ENCODE measurements at regions not wholly inside any gene's neighbourhood (a gene's known extent, or its start where the extent isn't known, plus 50 kb on each side); places are given as distances from the start of the nearest gene placed in this dataset.
"Not testable (repeated sequence)": the region's sequence is repeated elsewhere in the genome, so short reads cannot be mapped to it uniquely, and the experiment has no call there.

DNA sequence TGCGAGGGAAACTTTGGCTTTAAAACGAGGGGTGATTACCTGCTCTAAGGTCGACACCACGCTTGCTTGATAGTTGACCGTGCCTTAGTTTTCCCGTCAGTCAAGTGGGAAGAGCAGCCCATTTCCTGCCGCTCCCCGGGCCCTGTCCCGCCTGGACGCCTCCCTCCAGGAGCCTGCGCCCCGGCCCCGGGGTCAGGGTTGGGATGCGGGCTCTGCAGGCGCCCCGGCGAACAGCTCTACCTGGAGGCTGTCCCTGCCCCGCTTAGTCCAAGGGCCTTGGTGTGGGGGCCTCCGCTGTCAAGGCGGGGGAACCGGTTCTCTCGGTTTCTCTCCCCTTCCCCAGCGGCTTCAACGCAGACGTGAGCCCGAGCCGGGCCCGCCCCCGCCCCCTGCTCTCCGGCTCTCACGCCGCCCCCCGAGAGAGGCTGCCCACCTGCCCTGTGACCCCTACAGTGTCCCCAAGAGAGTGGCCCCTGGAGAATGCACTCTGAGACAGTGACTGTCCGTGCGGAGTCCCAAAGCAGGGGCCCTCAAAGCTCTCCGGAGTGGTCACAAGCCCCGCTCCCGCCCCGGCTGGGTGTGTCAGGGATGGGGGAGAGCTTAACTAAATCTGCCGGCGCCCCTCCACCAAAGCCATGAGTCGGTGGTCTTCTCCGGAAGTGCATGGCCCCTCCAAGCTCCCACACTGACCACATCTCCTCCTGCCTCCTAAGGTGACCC lies 117.4 kb upstream of the SMURF2 start:
- Histone ChIP-seq H3K36me3 (peaks cover 0 to 16% (median 8%) of the 10 kb centered on the region in 9 donors), H3K9me3 (no peaks in the 10 kb centered on the region), H3K4me1 (peaks cover 31 to 66% (median 52%) of the 10 kb centered on the region in 9 donors), H3K27me3 (peaks cover 0 to 60% (median 36%) of the 10 kb centered on the region in 7 donors), H3K27ac (peak overlapping the region in 2 of 10 donors; percentile 83), H3K4me3 (peak overlapping the region; percentile 41 to 70 (median 64))
- intact Hi-C loops (cut with DNase I), result loop anchor here in 1 of 10 donors (10.0 kb wide), 1 partner anchor 65 kb away; no protein-coding TSS in a partner anchor
- no peak for DNase-seq
- no peak for ATAC-seq
- no peak for TF ChIP-seq CTCF (IDR thresholded peaks at IDR 0.05)
- 18 to 35% methylated on average over 42 to 43 of the region's 43 CpGs for WGBS, 2 donors

DNA sequence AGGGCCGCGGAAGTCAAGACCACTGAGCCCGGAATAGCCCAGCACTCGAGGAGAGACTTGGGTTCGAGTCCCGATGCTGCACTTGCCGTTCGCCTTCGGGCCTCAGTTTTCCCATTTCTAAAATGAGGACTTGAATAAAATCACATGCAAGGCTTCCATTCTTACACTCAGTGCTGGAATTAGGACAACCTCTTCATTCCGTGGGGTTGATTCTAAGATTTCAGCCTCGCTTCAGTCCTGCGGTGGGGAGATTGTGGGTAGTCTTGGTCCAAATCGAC lies 116.9 kb upstream of the SMURF2 start:
- WGBS, 2 donors, result 31 to 48% methylated on average over 13 of the region's 13 CpGs
- not testable (repeated sequence) for ATAC-seq
- peaks cover 31 to 67% (median 54%) of the 10 kb centered on the region in 9 donors for H3K4me1 ChIP-seq

DNA sequence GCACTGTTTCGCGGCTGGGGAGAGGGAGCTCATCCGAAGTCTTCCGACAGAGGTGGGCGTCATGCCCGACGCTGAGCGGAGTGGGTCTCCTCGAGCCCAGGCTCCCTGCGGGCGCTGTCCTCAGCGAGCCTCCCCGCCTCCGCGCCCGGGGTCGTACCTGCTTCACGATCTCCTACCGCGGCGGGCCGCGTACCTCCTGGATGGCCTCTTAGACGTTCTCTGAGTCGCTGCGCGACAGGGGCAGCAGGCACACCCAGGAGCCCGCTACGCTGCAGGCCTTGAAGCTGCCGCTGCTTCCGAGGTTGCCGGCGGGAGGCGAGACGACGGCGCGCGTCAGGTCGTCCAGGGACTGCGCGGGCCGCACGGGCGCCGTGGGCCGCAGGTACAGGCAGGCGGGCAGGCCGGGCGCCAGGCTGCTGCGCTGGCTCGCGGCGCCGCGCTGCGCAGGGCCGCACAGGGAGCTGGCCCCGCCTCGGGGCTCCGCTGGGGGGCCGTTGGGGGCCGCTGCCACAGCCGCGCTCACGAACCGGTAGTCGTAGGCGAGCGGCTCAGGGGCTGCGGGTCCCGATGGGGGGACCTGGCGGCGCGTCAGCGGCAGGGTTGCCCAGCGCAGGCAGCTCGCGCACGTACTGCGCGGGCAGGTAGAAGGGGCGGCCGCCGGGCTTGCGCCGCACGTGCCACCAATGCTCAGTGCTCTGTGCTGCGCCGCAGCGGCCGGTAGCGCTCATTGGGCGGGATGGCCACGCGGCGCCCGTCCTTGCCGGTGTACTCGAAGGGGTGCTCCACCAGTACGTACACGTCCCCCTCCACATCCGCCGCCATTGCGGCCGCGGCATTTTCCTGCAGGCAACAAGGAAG lies 116.4 kb upstream of the SMURF2 start:
- intact Hi-C loops (cut with DNase I), result loop anchor here in 1 of 10 donors (10.0 kb wide), 1 partner anchor 64 kb away; no protein-coding TSS in a partner anchor
- H3K27me3 ChIP-seq, result peaks cover 0 to 51% (median 36%) of the 10 kb centered on the region in 7 donors
- peaks cover 31 to 68% (median 59%) of the 10 kb centered on the region in 9 donors for H3K4me1 ChIP-seq
- TF ChIP-seq CTCF (IDR thresholded peaks at IDR 0.05), result no peak
- DNase-seq, result no peak
- H3K36me3 ChIP-seq, result peaks cover 0 to 5% (median 3%) of the 10 kb centered on the region in 9 donors
- peak overlapping the region in 9 of 10 donors; percentile 26 to 66 (median 42) for H3K4me3 ChIP-seq
- no peak for ATAC-seq
- peak overlapping the region in 3 of 10 donors; percentile 19 to 80 (median 40) for H3K27ac ChIP-seq
- 28 to 30% methylated on average over 100 to 107 of the region's 107 CpGs for WGBS, 2 donors
- H3K9me3 ChIP-seq, result no peaks in the 10 kb centered on the region

More for the DNA sequence above, 116.9 kb upstream of the SMURF2 start:
- Histone ChIP-seq H3K27ac (peak overlapping the region in 1 of 10 donors; percentile 80), H3K27me3 (peaks cover 0 to 57% (median 36%) of the 10 kb centered on the region in 7 donors), H3K4me3 (peak overlapping the region in 9 of 10 donors; percentile 26 to 66 (median 42)), H3K36me3 (peaks cover 0 to 11% (median 6%) of the 10 kb centered on the region in 9 donors)
- intact Hi-C loops (cut with DNase I), result loop anchor here in 1 of 10 donors (10.0 kb wide), 1 partner anchor 64 kb away; no protein-coding TSS in a partner anchor
- not testable (repeated sequence) for H3K9me3 ChIP-seq, DNase-seq

DNA sequence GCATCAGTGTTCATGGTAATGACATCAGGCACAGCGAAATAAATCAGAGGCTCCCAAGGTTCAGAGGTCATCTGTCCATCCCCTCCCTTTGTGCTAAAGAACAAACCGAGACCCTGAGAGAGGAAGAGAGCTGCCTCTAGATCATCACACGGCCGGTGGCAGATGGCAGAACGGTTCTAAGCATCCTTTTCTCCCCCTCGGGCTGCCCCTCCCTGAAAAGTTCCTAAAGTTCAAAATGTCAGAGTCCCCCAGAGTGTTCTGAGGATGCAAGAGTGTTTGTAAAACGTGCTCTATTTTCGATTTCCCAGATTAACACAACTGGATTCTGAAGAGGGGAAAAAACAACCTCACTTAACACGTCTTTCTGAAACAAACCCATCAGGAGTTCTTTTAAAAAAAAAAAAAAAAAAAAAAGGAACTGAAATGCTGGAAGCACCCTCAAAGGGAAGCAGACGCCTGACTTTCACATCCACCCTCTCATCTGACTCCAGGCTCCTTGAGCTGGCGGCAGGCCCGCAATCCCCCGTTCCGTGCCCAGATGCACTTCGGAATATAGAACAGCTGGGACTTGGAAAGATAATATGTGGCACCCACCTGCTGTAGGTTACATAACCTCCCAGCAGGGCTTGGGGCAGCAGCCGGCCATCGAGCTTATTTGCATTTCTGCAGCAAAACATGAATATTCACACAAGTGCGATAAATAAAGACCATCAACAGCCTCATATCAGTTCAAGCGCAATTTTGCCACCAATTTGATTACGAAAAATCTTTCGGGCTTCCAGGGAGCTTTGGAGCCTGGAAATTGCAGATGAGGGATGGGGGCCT lies 115.5 kb upstream of the SMURF2 start:
- ATAC-seq (peak in 1 of 8 donors; percentile 18), DNase-seq (peak in 1 of 2 donors; percentile 49)
- TF ChIP-seq CTCF (IDR thresholded peaks at IDR 0.05), result no peak
- WGBS, 2 donors, result 19 to 26% methylated on average over 21 of the region's 21 CpGs
- Histone ChIP-seq H3K36me3 (no peaks in the 10 kb centered on the region), H3K27ac (peak overlapping the region in 7 of 10 donors; percentile 40 to 80 (median 49)), H3K4me1 (peaks cover 31 to 73% (median 59%) of the 10 kb centered on the region in 9 donors), H3K27me3 (peaks cover 0 to 43% (median 31%) of the 10 kb centered on the region in 7 donors), H3K9me3 (no peaks in the 10 kb centered on the region), H3K4me3 (peak overlapping the region in 9 of 10 donors; percentile 9 to 66 (median 42))
- intact Hi-C loops (cut with DNase I), result loop anchor here in 2 of 10 donors (2.0 to 10.0 kb wide), 2 partner anchors 63 to 71 kb away; no protein-coding TSS in a partner anchor
